CD4-positive, alpha-beta T cell treated with Interleukin-4 for 4 hours (primary cell): ENCODE measurements at regions not wholly inside any gene's neighbourhood (a gene's known extent, or its start where the extent isn't known, plus 50 kb on each side); places are given as distances from the start of the nearest gene placed in this dataset.

Source experiments
- DNase-seq: peaks from one replicate; pipeline ENCODE4 v3.0.0-alpha.2; 2020

- DNase-seq = no peak
Observed at GRCh38 chr7:14960721-14961120, 58.2 kb upstream of the DGKB start.

GRCh38 chr7:14959339-14959738 is 56.8 kb upstream of the DGKB start:
- no peak for DNase-seq

- no peak for DNase-seq
Observed at GRCh38 chr7:14954035-14954434, 51.5 kb upstream of the DGKB start.
